ENCODE measurements at regions not wholly inside any gene's neighbourhood (a gene's known extent, or its start where the extent isn't known, plus 50 kb on each side); places are given as distances from the start of the nearest gene placed in this dataset.

DNA sequence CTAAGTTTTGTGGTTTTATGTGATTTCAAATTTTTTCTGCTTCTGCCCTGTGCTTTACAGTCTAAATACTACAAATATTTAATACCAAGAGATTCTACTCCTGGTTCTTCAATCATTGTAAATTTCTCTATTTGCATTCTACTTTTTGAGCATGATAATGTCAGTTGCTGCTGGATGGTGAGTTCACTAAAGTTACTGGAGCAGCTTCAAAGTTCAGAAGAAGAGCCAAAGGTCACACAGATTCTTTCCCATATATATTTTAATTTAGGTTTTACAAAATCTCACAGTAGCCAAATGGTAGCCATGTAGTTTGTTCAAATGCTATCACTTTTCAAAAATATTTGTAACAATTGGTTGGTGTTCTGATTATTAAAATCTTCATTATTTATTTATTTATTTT lies 378.7 kb downstream of the TMEM232 start:
- Histone ChIP-seq H3K4me1 (no peaks in the 10 kb centered on the region), H3K27me3 (no peaks in the 10 kb centered on the region), H3K36me3 (no peaks in the 10 kb centered on the region), H3K27ac (no peak overlapping the region), H3K9me3 (no peaks in the 10 kb centered on the region), H3K4me3 (no peak overlapping the region)
- DNase-seq: no peak
- no peak for TF ChIP-seq POLR2A (IDR thresholded peaks at IDR 0.05)
- TF ChIP-seq, protein P1, sequence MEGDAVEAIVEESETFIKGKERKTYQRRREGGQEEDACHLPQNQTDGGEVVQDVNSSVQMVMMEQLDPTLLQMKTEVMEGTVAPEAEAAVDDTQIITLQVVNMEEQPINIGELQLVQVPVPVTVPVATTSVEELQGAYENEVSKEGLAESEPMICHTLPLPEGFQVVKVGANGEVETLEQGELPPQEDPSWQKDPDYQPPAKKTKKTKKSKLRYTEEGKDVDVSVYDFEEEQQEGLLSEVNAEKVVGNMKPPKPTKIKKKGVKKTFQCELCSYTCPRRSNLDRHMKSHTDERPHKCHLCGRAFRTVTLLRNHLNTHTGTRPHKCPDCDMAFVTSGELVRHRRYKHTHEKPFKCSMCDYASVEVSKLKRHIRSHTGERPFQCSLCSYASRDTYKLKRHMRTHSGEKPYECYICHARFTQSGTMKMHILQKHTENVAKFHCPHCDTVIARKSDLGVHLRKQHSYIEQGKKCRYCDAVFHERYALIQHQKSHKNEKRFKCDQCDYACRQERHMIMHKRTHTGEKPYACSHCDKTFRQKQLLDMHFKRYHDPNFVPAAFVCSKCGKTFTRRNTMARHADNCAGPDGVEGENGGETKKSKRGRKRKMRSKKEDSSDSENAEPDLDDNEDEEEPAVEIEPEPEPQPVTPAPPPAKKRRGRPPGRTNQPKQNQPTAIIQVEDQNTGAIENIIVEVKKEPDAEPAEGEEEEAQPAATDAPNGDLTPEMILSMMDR (IDR thresholded peaks at IDR 0.05): no peak
- intact Hi-C loops (cut with DNase I; ENCODE audit: low total_unique reads): no loop called here

DNA sequence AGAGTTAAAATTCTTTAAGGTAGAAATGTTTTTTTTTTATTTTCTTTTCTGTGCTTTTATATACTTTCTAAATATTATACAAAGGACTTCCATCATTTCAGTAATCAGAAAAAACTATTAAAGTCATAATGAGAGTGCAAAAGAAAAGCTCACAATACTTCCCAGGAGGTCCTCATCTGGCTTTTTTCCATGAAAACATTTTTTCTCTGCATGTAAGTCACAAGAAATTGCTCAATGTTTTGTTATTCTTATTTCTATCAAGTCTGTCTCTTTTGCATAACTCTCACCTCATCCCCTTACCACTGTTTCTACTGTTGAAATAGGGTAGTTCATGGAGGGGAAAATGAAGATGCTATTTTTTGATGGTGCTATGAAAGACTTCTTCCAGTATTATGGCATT lies 375.0 kb downstream of the TMEM232 start:
- Histone ChIP-seq H3K27ac (no peak overlapping the region), H3K4me3 (no peak overlapping the region), H3K9me3 (no peaks in the 10 kb centered on the region), H3K4me1 (no peaks in the 10 kb centered on the region), H3K27me3 (no peaks in the 10 kb centered on the region), H3K36me3 (no peaks in the 10 kb centered on the region)
- no peak for DNase-seq
- intact Hi-C loops (cut with DNase I; ENCODE audit: low total_unique reads): no loop called here
- no peak for TF ChIP-seq POLR2A (IDR thresholded peaks at IDR 0.05)
- TF ChIP-seq, protein P1 (IDR thresholded peaks at IDR 0.05): no peak

DNA sequence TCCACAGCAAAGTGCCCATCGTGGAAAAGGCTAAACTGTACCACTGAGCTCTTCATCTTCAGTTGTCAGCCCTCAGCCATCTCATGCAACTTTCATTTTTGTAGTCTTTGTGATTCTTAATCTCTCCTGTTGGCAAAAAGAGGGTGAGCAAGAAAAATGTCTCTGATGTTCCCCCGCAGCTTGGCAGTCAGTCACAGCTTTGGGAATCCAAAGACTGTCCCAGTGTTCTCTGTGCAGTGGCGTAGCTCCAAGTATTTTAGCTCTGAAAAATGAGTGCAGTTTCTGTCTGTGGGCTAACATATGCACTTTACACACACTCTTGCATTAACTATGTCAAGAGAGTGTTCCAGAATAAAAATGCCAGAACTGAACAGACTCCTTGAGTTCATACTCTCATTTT lies 372.2 kb downstream of the TMEM232 start:
- Histone ChIP-seq H3K4me3 (no peak overlapping the region), H3K27me3 (no peaks in the 10 kb centered on the region), H3K36me3 (no peaks in the 10 kb centered on the region), H3K9me3 (no peaks in the 10 kb centered on the region), H3K27ac (no peak overlapping the region), H3K4me1 (no peaks in the 10 kb centered on the region)
- no peak for DNase-seq
- intact Hi-C loops (cut with DNase I; ENCODE audit: low total_unique reads): no loop called here
- TF ChIP-seq, protein P1 (IDR thresholded peaks at IDR 0.05): no peak
- TF ChIP-seq POLR2A (IDR thresholded peaks at IDR 0.05): no peak

DNA sequence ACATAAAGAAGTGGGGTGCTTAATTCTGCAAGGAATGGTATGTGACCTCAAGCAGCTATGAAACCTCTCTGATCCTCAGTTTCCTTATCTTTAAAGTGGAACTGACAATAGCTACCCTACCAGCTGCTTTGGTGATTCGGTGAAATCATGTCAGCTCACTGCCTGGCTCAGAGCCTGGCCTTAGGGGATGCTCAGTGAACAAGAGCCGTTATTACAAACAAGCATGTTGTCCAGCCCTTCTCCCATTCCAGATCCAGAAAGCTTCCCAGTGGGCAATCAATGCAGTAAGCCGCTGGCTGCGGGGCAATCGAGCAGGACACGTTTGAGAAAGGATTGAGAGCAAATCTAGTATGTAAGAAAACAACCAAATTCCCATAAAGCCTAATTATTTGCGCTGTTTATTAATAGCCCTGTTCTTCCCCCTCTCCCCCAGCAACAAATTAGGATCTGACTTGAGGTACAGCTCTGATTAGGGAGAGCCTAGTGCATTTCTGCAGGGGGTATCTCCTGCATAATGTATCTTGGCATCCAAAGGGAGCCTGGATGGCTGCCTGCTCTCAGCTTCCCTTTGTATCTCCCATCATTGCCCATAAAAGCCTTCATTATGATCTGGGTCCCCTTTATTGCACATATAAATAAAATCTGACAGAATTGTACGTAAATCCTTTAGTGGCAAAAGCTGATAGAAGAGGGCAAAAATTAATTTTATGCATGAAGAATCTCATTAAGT lies 371.4 kb downstream of the TMEM232 start:
- H3K27me3 ChIP-seq: no peaks in the 10 kb centered on the region
- TF ChIP-seq POLR2A (IDR thresholded peaks at IDR 0.05): no peak
- TF ChIP-seq, protein P1 (IDR thresholded peaks at IDR 0.05): no peak
- H3K4me3 ChIP-seq: no peak overlapping the region
- H3K4me1 ChIP-seq: no peaks in the 10 kb centered on the region
- H3K27ac ChIP-seq: no peak overlapping the region
- DNase-seq: no peak
- no peaks in the 10 kb centered on the region for H3K9me3 ChIP-seq
- intact Hi-C loops (cut with DNase I; ENCODE audit: low total_unique reads): no loop called here
- H3K36me3 ChIP-seq: no peaks in the 10 kb centered on the region

DNA sequence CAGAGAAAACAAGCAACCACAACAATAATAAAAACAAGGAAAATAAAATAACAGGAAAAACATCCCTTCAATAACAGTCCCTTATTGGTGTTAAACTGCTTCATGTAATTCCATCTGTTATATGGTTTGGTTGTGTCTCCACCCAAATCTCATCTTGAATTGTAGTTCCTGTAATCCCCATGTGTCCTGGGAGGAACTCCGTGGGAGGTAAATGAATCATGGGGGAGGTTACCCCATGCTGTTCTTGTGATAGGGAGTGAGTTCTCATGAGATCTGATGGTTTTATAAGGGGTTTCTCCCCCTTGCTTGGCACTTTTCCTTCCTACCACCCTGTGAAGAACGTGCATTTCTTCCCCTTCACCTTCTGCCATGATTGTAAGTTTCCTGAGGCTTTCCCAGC lies 369.8 kb downstream of the TMEM232 start:
- Histone ChIP-seq H3K36me3 (no peaks in the 10 kb centered on the region), H3K9me3 (no peaks in the 10 kb centered on the region), H3K27ac (no peak overlapping the region), H3K4me1 (no peaks in the 10 kb centered on the region), H3K27me3 (no peaks in the 10 kb centered on the region), H3K4me3 (no peak overlapping the region)
- intact Hi-C loops (cut with DNase I; ENCODE audit: low total_unique reads): no loop called here
- TF ChIP-seq, protein P1 (IDR thresholded peaks at IDR 0.05): no peak
- TF ChIP-seq POLR2A (IDR thresholded peaks at IDR 0.05): no peak
- no peak for DNase-seq

Data from uterus (tissue), 3 donors.